AG04449 (cell line): ENCODE measurements at regions not wholly inside any gene's neighbourhood (a gene's known extent, or its start where the extent isn't known, plus 50 kb on each side); places are given as distances from the start of the nearest gene placed in this dataset.

Experiments
- CTCF ChIA-PET: fragments of 350-600 bp; formaldehyde crosslinking; extraction: SDS; loops from one replicate; lab custom pipeline; 2021; ENCODE audit warnings: antibody characterized with exemption; lab: Yijun Ruan, JAX
- POLR2A ChIA-PET: fragments of 400-600, 350-600 bp; formaldehyde crosslinking; extraction: SDS; loops from one replicate; lab custom pipeline; 2020; ENCODE audit warnings: antibody characterized with exemption, inconsistent platforms; lab: Yijun Ruan, JAX
- DNase-seq: peaks from one replicate; pipeline ENCODE4 v3.0.0-alpha.2; 2010; ENCODE audit warnings: low read depth, low spot score
- H3K4me3 ChIP-seq: 2 replicates; pipeline ENCODE4 v1.5.1; 2011; ENCODE audit warnings: low read depth, mild to moderate bottlenecking, control low read depth, low read length
- CTCF ChIP-seq: IDR thresholded peaks from one replicate; pipeline ENCODE4 v1.5.1; 2011; ENCODE audit warnings: mild to moderate bottlenecking, moderate library complexity, low read length, control low read depth, inconsistent platforms; ENCODE audit not compliant: insufficient read depth; ENCODE audit errors: missing control alignments

- DNase-seq = no peak
- CTCF ChIA-PET = no interaction called here
- TF ChIP-seq CTCF = no peak
- POLR2A ChIA-PET = no interaction called here
- no peak overlapping the region for H3K4me3 ChIP-seq
Observed at GRCh38 chr21:16536643-16537434, 807.1 kb downstream of the USP25 start.

GRCh38 chr21:16537501-16537900 lies 807.7 kb downstream of the USP25 start:
- no peak overlapping the region for H3K4me3 ChIP-seq
- POLR2A ChIA-PET = no interaction called here
- DNase-seq = no peak
- TF ChIP-seq CTCF = no peak
- CTCF ChIA-PET = no interaction called here

- no peak for TF ChIP-seq CTCF
- POLR2A ChIA-PET = no interaction called here
- DNase-seq = no peak
- no peak overlapping the region for H3K4me3 ChIP-seq
- CTCF ChIA-PET = no interaction called here
Observed at GRCh38 chr21:16538405-16538804, 808.6 kb downstream of the USP25 start.

- CTCF ChIA-PET = no interaction called here
- POLR2A ChIA-PET = no interaction called here
Observed at GRCh38 chr21:16538936-16539440, 809.2 kb downstream of the USP25 start.

GRCh38 chr21:16540966-16541727 lies 811.4 kb downstream of the USP25 start:
- ChIA-PET POLR2A (no interaction called here), CTCF (no interaction called here)
- no peak overlapping the region for H3K4me3 ChIP-seq
- no peak for TF ChIP-seq CTCF
- DNase-seq = no peak

More at GRCh38 chr21:16538936-16539440, 809.2 kb downstream of the USP25 start:
- no peak for DNase-seq
- TF ChIP-seq CTCF = no peak
- H3K4me3 ChIP-seq = no peak overlapping the region

GRCh38 chr21:16550118-16550517 lies 820.3 kb downstream of the USP25 start:
- CTCF ChIA-PET = no interaction called here
- no peak for TF ChIP-seq CTCF
- H3K4me3 ChIP-seq = no peak overlapping the region
- POLR2A ChIA-PET = no interaction called here
- DNase-seq = no peak
